Activated CD8-positive, alpha-beta memory T cell treated with anti-CD3 and anti-CD28 coated beads, Interleukin-2, amount 50 U/mL, for 4 hours (primary cell): ENCODE measurements at regions not wholly inside any gene's neighbourhood (a gene's known extent, or its start where the extent isn't known, plus 50 kb on each side); places are given as distances from the start of the nearest gene placed in this dataset.
"Not testable (repeated sequence)": the region's sequence is repeated elsewhere in the genome, so short reads cannot be mapped to it uniquely, and the experiment has no call there.

Experiments used
- DNase-seq: peaks from one replicate; pipeline ENCODE4 v3.0.0-alpha.2; 2020

- DNase-seq = no peak
These were observed 498.4 kb downstream of the PCNX1 start for GRCh38 chr14:71405676-71406075.

GRCh38 chr14:71408362-71409030 is 501.2 kb downstream of the PCNX1 start:
- no peak for DNase-seq

- DNase-seq = no peak
These were observed 503.5 kb downstream of the PCNX1 start for GRCh38 chr14:71410578-71411284.

- no peak for DNase-seq
These were observed 504.0 kb downstream of the PCNX1 start for GRCh38 chr14:71411285-71411595.

- DNase-seq = no peak
These were observed 504.5 kb downstream of the PCNX1 start for GRCh38 chr14:71411738-71412137.

GRCh38 chr14:71414631-71415403 is 507.6 kb downstream of the PCNX1 start:
- DNase-seq = no peak

DNA sequence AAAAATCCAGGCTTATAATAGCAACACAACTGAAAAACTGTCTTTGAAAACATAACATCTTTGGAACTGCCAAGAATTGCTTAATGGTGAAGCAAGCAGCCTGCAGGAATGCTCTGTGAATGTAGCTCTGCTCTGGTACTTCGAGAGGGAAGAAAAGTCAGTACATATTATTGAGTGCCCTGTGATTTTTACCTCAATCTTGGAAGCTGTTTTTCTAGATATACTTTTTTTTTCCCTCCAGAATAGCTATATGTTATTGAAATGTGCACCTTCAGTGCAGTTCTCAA is 508.1 kb downstream of the PCNX1 start:
- DNase-seq = no peak

DNA sequence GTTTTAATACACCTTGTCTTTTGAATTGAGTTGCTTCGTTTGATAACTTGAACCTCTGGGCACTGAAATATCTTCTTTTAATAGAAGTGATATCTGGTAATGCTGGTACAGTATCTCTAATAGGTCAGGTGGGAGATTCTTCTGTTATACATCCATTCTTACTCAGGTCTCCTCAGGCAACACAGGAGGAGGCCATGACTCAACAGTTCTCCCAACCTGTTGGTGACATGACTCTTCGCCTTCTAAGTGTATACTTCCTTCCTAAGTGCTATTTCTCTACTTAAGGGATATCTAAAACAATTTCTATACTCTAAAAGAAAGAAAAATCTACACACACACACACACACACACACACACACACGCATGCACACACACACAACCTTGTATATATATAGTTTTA is 509.1 kb downstream of the PCNX1 start:
- DNase-seq = no peak

DNA sequence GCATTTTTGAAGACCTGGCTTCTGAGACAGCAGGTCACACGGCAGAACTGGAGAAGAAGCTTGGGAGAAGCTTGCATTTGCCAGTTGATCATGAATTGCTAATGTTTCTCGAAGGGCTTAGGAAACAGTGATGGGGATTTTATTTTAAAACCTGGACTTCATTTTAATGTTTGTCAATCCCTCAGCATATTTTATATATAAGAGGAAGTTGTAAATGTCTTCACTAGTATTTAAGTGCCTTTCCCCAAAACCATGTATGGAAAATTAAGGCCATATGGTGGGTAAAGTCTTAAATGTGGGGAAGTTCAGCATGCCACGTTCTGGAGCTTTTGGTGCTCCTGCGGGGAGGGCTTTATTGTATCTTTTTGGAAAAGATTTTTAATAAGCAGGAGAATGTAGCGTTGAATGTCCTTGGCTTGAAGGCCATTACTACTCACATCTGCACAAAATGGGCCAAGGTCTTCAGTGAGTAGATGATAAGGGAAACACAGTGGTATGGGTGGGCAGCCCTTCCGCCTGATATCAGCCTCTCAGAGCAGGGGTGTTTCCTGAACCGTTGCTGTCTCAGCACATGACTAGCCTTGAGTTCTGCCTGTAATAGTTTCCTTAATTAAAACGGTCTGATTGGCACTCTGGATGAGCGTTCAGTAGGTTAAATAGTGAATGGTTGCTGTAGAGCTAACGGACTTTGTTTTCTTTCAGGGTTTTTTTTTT is 511.4 kb downstream of the PCNX1 start:
- no peak for DNase-seq

DNA sequence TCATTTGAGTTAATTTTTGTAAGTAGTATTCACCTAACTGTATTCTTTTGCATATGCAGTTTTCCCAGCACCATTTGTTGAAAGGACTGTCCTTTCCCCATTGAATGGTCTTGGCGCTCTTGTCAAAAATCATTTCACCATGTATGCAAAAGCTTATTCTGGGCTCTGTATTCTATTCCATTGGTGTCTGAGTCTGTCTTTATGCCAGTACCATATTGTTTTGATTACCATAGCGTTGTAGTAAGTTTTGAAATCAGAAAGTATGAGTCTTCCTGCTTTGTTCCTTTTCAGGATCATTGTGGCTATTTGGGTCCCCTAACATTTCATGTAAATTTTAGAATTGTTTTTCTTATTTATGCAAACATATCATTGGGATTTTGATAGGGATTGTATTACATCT is 508.7 kb upstream of the RGS6 start:
- no peak for DNase-seq

DNA sequence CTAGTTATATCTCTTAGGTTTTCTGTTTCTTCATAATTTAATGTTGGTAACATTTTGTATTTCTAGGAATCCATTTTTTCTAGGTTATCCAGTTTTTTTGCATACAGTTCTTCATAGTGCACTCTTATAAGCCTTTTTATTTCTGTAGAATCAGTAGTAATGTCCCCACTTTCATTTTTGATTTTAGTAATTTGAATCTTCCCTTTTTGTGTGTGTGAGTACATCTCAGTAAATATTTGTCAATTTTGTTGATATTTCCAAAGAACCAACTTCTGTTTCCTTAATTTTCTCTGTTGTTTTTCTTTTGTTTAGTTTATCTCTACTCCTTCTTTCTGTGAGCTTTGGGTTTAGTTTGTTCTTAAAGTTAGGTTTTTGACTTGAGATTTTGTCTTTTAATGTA is 507.3 kb upstream of the RGS6 start:
- DNase-seq = no peak

GRCh38 chr14:71426001-71426400 is 506.2 kb upstream of the RGS6 start:
- no peak for DNase-seq

DNA sequence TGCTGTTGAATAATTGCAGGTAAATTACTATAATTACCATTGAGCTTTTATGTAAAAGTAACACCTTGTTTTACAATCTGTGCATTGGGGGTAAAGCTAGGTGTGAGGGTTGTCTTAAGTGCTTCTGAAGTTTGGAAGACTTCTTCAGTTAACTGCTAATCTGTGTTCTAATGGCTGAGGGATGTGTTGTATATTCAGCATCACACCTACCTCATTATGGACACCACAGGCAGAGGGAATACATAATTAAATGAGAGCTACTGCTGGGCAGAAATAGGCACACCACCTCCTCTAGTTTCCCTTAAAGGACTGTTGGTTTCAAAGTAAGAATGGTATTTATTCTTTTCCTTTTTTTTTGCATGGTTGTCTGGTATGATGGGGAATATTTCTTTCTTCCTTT is 502.3 kb upstream of the RGS6 start:
- DNase-seq = no peak

DNA sequence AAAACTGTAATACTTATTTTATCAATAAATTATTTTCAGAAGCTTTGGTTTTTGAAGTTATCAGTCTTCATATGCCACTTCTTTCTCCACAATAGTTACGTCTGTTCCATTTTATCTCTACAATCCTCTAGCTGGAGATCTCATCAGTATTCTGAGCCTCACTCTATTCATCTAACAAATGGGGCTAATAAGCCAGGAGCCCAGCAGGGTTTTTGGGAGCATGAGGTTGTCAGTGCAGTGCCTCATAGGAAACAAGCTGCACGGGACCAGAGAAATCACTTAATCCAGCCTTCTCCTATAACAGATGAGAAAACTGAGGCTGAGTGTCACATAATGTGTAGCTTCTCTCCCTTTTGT is 501.9 kb upstream of the RGS6 start:
- DNase-seq = no peak

DNA sequence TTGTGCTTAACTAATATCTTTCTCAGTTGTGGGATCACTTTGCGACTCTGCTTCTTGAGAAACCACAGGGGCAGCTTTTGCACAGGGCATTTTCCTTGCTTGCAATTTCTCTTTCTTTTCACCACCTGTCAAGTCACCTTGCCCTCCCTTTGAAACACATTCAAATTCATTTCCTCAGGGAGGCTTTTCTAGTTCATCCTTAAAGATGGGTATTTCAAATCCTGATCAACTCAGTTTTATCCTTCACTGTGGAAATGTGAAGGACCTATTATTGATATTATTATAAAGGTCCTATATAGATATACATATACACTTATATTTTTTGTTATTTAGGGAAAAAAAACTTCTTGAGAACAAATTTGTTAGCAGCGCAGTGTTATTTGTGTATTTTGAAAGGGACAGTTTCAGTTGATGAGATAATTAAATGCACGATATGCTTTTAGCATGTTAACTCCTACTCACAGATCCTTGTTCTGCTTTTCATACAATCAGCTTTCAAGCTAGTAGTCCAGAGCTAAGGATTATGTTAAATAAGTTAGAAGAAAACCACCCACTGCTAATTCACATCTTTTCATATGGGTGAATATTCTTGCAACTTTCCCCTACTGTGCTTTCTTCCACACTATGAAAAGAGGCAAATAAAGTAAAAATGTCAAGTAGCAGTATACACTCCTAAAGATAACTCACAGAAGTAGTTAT is 501.4 kb upstream of the RGS6 start:
- DNase-seq = no peak

DNA sequence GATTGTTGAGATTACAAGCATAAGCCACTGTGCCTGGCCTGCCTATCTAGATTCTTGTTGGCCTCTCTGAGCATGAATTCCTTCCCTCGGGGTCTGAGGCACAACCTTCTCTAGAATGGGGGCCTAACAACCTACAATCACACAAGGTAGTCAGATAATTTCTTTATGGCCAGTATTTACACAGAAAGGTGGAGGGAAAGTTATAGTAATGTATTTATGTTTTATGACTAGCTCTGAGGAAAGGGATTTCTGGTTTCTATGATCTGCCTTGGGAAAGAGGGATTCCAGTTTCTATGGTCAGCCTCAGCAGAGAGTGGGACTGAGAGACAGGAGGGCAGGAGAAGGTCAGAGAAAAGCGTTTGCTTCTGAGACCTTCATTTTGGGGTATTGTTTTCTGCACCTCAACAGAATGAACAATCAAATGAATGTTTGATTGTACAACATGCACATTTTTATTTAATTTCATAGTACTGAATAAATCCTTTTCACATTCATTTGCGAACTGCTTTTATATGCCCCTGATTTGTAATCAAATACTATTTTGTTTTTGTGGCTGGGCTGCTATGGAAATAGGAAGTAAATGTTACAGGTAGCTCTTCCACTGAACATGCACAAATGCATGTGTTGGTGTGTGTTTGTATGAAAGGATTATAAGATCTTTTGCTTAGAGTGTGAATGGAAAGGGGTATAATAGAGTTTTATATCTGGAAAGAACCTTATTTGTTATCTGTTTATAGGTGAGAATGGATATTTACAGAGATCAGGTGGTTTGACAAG is 499.7 kb upstream of the RGS6 start:
- no peak for DNase-seq

- no peak for DNase-seq
These were observed 498.9 kb upstream of the RGS6 start for GRCh38 chr14:71433303-71433702.

DNA sequence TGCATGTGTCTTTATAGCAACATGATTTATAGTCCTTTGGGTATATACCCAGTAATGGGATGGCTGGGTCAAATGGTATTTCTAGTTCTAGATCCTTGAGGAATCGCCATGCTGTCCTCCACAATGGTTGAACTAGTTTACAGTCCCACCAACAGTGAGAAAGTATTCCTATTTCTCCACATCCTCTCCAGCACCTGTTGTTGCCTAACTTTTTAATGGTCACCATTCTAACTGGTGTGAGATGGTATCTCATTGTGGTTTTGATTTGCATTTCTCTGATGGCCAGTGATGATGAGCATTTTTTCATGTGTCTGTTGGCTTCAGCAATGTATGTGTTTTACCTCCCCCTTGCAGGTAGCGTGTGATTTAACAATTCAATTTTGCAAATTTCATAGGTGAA is 496.6 kb upstream of the RGS6 start:
- not testable (repeated sequence) for DNase-seq

DNA sequence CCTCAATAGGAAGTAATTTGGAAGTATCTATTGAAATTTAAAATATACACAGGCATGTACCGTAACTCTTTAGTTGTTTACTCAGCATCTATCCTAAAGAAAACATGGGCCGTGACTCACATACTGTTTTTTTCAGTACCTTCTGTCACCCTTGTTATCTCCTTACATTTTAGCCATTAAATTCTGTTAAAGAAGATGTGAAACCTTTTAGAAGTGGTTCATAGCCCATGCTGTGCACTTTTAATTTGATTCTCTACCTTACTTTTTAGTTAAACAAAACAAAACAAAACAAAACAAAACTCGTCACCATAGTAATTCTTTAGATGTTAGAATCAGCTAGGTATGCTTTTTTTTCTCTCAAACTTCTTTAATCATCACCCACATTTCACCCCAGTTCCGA is 494.4 kb upstream of the RGS6 start:
- DNase-seq = no peak

GRCh38 chr14:71438684-71439083 is 493.5 kb upstream of the RGS6 start:
- DNase-seq = no peak

- no peak for DNase-seq
These were observed 491.1 kb upstream of the RGS6 start for GRCh38 chr14:71441126-71441525.

DNA sequence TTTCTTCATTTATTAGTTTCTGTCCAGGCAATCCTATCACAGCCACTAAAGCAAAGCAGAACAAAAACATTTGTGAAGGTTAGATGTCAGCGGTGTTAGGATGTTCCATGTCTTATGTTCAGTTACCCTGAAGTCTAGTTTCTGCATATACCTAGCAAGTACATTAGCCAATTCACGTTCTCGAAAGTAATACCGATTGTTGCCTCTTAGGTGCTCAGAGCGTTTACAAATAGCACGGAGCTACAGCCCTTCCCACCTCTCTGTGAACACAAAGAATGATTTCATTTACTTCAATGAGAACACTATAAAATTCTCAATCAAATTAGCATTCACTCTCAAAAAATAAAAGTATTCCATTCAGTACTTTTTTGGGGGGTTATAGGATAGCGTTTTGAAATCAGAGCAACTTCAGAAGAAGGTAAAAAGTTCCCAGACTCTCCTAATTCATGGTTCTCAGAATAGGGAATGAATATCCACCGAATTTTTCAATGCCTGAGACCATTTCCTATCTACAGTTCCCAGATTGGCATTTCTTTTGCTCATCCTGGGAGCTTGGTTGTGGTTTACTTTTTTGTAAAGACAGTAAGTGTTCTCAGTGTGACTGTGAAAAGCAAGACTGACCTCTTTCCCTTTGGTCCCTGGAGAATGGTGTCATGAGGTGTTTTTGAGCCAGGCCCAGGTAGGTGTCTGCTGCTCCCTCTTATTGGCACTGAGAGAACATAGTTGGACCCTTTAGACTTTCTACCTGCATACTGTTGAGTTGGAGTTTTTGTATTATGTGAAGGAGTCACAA is 488.0 kb upstream of the RGS6 start:
- DNase-seq = no peak
